ENCODE measurements at regions not wholly inside any gene's neighbourhood (a gene's known extent, or its start where the extent isn't known, plus 50 kb on each side); places are given as distances from the start of the nearest gene placed in this dataset.

GRCh38 chr13:68078469-68078868, 848.3 kb upstream of the PCDH9 start:
- TF ChIP-seq POLR2AphosphoS5 (IDR thresholded peaks at IDR 0.05; ENCODE audit: low read depth, low read length) (no peak), CTCF (IDR thresholded peaks at IDR 0.05) (no peak)
